ENCODE measurements at regions not wholly inside any gene's neighbourhood (a gene's known extent, or its start where the extent isn't known, plus 50 kb on each side); places are given as distances from the start of the nearest gene placed in this dataset.

- TF ChIP-seq ZNF701 (tag by site-specific recombination; IDR thresholded peaks at IDR 0.05) (no peak), ZNF416 (tag by site-specific recombination; IDR thresholded peaks at IDR 0.05) (no peak), ZBTB44 (tag by site-specific recombination; IDR thresholded peaks at IDR 0.05) (no peak), ZNF768 (tag by site-specific recombination; IDR thresholded peaks at IDR 0.05) (no peak), ZFP41 (tag by site-specific recombination; IDR thresholded peaks at IDR 0.05; ENCODE audit: borderline replicate concordance) (no peak), ZNF140 (tag by site-specific recombination; IDR thresholded peaks at IDR 0.05) (no peak)
These were observed 475.0 kb downstream of the DNAJB9 start for GRCh38 chr7:109044691-109045090.
